ENCODE measurements at regions not wholly inside any gene's neighbourhood (a gene's known extent, or its start where the extent isn't known, plus 50 kb on each side); places are given as distances from the start of the nearest gene placed in this dataset.

- TF ChIP-seq CTCF (IDR thresholded peaks at IDR 0.05; ENCODE audit: low read depth, low read length) = no peak
- no peak for DNase-seq (ENCODE audit: extremely low read depth, low read depth)
Observed at GRCh38 chr15:54687628-54688027, 509.1 kb downstream of the RSL24D1 start.
